HG03354 (cell line): ENCODE measurements at regions not wholly inside any gene's neighbourhood (a gene's known extent, or its start where the extent isn't known, plus 50 kb on each side); places are given as distances from the start of the nearest gene placed in this dataset.
"Not testable (repeated sequence)": the region's sequence is repeated elsewhere in the genome, so short reads cannot be mapped to it uniquely, and the experiment has no call there.

Source experiments
- ATAC-seq: cut with Tn5 transposase; IDR thresholded peaks from one replicate; pipeline ENCODE4 v1.9.1; 2021; ENCODE audit warnings: mild to moderate bottlenecking; ENCODE audit not compliant: unreplicated experiment, poor library complexity, severe bottlenecking

GRCh38 chr18:2164644-2165550 is 406.4 kb downstream of the METTL4 start:
- no peak for ATAC-seq

GRCh38 chr18:2166876-2167275 is 404.4 kb downstream of the METTL4 start:
- not testable (repeated sequence) for ATAC-seq

GRCh38 chr18:2168022-2168421 is 403.3 kb downstream of the METTL4 start:
- ATAC-seq, result no peak

- no peak for ATAC-seq
Measured at GRCh38 chr18:2169656-2170055, 401.6 kb downstream of the METTL4 start.

- ATAC-seq, result no peak
Measured at GRCh38 chr18:2171840-2172625, 399.3 kb downstream of the METTL4 start.

GRCh38 chr18:2172881-2173280 is 398.4 kb downstream of the METTL4 start:
- no peak for ATAC-seq

- ATAC-seq, result no peak
Measured at GRCh38 chr18:2173486-2173885, 397.8 kb downstream of the METTL4 start.

- ATAC-seq, result no peak
Measured at GRCh38 chr18:2178036-2178435, 393.3 kb downstream of the METTL4 start.

- ATAC-seq, result no peak
Measured at GRCh38 chr18:2179498-2180183, 391.7 kb downstream of the METTL4 start.

GRCh38 chr18:2180586-2180985 is 390.7 kb downstream of the METTL4 start:
- ATAC-seq, result no peak

- no peak for ATAC-seq
Measured at GRCh38 chr18:2183432-2183831, 387.9 kb downstream of the METTL4 start.

GRCh38 chr18:2186967-2187366 is 384.3 kb downstream of the METTL4 start:
- ATAC-seq, result no peak

- ATAC-seq, result no peak
Measured at GRCh38 chr18:2188258-2188657, 383.0 kb downstream of the METTL4 start.

GRCh38 chr18:2191180-2191790 is 380.0 kb downstream of the METTL4 start:
- no peak for ATAC-seq

- ATAC-seq, result no peak
Measured at GRCh38 chr18:2192562-2192961, 378.7 kb downstream of the METTL4 start.

GRCh38 chr18:2197946-2198345 is 373.4 kb downstream of the METTL4 start:
- no peak for ATAC-seq

GRCh38 chr18:2199060-2199459 is 372.2 kb downstream of the METTL4 start:
- no peak for ATAC-seq

GRCh38 chr18:2201036-2201600 is 370.2 kb downstream of the METTL4 start:
- no peak for ATAC-seq

GRCh38 chr18:2204736-2205135 is 366.6 kb downstream of the METTL4 start:
- no peak for ATAC-seq

- ATAC-seq, result no peak
Measured at GRCh38 chr18:2207294-2207693, 364.0 kb downstream of the METTL4 start.
